D721Med (cell line): ENCODE measurements at regions not wholly inside any gene's neighbourhood (a gene's known extent, or its start where the extent isn't known, plus 50 kb on each side); places are given as distances from the start of the nearest gene placed in this dataset.

Source experiments
- DNase-seq: peaks from one replicate; pipeline ENCODE4 v3.0.0; 2011; ENCODE audit warnings: low spot score; ENCODE audit not compliant: insufficient read length
- FAIRE-seq: peaks from 2 replicates; lab custom pipeline; 2011; peaks lifted over from hg19 to GRCh38; lab: Jason Lieb, UNC
- TF ChIP-seq, protein P1 (sequence below): IDR thresholded peaks from 2 replicates; pipeline ENCODE4 v1.5.1; 2012; ENCODE audit warnings: mild to moderate bottlenecking, control low read depth; ENCODE audit not compliant: insufficient read depth; ENCODE audit errors: missing control alignments

GRCh38 chr10:131757285-131758058, 143.3 kb upstream of the PPP2R2D start:
- TF ChIP-seq, protein P1, sequence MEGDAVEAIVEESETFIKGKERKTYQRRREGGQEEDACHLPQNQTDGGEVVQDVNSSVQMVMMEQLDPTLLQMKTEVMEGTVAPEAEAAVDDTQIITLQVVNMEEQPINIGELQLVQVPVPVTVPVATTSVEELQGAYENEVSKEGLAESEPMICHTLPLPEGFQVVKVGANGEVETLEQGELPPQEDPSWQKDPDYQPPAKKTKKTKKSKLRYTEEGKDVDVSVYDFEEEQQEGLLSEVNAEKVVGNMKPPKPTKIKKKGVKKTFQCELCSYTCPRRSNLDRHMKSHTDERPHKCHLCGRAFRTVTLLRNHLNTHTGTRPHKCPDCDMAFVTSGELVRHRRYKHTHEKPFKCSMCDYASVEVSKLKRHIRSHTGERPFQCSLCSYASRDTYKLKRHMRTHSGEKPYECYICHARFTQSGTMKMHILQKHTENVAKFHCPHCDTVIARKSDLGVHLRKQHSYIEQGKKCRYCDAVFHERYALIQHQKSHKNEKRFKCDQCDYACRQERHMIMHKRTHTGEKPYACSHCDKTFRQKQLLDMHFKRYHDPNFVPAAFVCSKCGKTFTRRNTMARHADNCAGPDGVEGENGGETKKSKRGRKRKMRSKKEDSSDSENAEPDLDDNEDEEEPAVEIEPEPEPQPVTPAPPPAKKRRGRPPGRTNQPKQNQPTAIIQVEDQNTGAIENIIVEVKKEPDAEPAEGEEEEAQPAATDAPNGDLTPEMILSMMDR, result no peak
- no peak for FAIRE-seq
- no peak for DNase-seq

GRCh38 chr10:131758062-131758938, 142.5 kb upstream of the PPP2R2D start:
- FAIRE-seq, result no peak
- TF ChIP-seq, protein P1, result no peak
- no peak for DNase-seq

- TF ChIP-seq, protein P1, result no peak
- DNase-seq (no peak), FAIRE-seq (no peak)
Observed at GRCh38 chr10:131758939-131759301, 141.9 kb upstream of the PPP2R2D start.

GRCh38 chr10:131759347-131759746, 141.5 kb upstream of the PPP2R2D start:
- TF ChIP-seq, protein P1, result no peak
- FAIRE-seq (no peak), DNase-seq (no peak)

DNA sequence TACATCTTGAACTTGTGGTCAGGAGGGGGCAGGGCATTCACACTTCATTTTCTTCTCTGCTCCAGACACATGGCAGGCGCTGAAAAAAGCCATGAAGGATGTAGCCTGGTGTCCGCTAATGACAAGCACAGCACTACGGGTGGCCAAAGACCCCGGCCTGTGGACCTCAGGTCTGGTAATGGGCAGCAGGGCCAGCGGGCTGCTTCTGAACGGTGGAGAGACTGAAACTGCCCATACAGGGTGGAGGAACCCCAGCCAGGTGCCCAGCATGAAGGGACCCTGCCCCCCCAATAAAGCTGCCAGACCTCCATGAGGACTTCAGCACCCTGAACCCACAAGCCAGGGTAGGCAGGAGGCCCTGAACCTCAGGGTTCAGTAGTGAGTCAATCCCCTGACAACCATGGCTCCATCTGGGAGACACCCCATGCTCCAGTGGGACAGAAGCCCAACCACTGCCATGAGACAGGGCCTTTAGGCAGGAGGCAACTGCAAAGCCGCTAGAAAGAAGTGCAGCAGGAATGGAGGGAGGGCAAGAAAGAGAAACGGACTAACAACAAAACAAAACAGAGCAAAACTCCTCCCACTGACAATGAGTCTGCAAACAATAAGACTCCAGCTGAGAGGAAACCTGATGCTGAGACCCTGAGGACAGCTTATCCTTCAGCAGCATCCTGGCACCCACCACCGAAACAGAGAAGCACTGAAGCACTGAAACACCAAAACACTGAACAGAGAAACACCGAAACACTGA, 140.2 kb upstream of the PPP2R2D start:
- TF ChIP-seq, protein P1, result no peak
- no peak for DNase-seq
- no peak for FAIRE-seq

DNA sequence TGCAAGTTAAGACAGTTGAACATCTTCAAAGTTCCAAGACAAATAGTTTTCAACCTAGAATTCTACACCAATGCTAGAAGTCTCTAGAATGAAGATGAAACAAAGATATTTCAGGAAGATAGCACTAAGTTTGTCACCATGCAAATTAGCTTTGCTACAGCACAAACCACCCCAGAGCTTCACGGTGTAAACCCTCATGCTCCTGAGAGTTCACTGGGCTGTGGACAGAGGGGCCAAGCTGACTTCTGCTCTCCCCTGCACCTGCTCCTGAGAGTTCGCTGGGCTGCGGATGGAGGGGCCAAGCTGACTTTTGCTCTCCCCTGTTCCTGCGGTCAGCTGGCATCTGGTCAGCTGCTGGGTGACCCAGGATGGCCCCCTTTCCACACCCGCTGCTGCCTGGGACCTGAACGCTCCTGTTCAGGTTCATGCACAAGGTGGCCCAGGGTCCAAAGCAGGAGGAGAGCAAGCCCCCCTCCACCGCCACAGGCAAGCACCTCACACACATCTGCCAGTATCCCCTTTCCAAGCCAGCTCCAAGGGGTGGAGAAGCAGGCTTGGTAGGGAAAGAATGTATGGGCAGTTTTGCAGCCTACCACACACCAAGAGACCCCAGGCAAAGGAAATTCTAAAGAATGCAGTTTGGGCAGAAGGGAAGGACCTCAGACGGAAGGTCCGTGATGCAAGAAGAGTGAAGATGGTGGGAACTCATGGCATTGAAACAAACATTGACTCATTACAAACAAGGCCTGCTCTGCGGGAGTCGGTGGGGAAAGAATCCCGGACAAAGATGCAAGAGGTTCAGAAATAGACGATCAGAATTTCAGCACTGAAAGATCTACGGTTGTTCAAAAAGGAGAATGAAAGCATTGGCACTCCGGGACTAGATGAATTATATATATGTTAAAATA, 137.8 kb upstream of the PPP2R2D start:
- no peak for DNase-seq
- TF ChIP-seq, protein P1, result no peak
- no peak for FAIRE-seq
